DMS79 treated with DMSO at 0.1 percent for 48 hours (cell line): ENCODE measurements at regions not wholly inside any gene's neighbourhood (a gene's known extent, or its start where the extent isn't known, plus 50 kb on each side); places are given as distances from the start of the nearest gene placed in this dataset.

Source experiments
- DNase-seq: peaks from one replicate; lab custom pipeline; 2025; lab: John Stamatoyannopoulos, UW

DNA sequence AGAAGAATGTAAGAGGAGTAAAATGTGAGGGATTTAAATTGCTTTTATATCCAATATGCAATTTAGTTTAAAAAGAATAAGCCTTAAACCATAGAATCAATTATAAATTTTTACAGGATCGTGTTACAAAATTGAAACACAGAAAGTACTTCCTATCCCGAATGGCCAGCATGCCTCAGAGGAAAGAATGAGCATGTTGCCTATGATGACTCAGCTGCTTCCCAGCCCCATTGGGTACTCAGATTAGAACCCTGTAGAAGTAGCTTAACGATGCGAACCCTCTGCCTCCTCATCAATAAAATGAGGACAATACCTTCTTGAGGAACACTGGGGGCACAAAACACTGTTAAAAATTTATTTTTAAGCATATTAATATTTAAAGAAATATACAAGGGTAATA is 113.4 kb upstream of the CDK1 start:
- DNase-seq = no peak

GRCh38 chr10:60663850-60664249 is 114.4 kb upstream of the CDK1 start:
- DNase-seq = no peak

DNA sequence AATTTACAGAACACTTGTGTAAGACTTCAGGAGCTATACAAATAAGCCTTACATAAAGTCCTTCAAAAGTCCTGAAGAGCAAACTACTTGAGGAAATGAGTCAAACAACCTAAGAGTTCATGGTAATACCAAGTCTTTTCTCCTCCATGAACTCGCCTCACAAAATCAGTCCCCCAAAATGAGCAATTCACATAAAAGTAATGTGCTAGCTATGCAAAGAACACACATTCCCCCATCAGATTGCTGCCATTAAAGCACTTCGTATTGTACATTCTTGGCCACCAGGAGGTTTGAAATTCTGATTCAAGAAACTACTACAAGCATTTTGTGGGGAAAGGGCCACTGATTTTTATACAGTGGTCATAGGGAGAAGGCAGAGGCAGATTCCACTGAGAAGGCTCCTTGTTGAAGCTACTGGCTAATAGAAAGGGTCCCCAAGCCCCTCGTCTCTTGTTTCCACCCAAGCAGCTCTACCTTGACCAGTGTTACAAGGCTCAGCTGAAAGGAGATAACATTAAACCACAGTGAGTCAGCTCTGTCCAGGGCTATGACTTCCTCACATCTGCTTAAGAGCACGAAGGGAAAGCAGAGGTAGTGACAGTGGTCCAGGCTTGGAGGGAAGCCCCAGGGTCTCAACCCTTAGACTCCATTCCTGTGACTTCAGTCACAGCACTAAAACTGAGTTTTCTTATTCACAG is 115.2 kb upstream of the CDK1 start:
- DNase-seq = no peak

- DNase-seq = no peak
Measured at GRCh38 chr10:60661637-60662036, 116.6 kb upstream of the CDK1 start.

- DNase-seq = no peak
Measured at GRCh38 chr10:60660625-60661024, 117.7 kb upstream of the CDK1 start.

DNA sequence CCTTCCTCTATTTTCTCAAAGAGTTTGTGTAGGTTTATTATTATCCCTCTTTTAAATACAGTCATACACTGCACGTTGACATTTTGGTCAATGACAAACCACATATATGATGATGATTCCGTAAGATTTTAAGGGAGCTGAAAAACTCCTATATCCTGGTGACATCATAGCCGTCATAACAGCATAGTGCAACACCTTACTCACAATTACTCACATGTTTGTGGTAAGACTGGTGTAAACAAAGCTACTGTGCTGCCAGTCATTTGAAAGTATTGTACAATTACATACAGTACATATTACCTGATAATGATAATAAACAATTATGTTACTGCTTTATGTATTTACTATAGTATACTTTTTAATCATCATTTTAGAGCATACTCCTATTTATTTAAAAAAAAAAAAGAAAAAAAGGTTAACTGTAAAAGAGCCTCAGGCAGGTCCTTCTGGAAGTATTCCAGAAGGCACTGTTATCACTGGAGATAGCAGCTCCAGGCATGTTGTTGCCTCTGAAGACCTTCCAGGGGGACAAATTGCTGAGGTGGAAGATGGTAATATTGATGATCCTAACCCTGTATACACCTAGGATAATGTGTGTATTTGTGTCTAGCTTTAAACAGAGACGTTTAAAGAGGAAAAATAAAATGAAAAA is 123.3 kb upstream of the CDK1 start:
- DNase-seq = no peak

DNA sequence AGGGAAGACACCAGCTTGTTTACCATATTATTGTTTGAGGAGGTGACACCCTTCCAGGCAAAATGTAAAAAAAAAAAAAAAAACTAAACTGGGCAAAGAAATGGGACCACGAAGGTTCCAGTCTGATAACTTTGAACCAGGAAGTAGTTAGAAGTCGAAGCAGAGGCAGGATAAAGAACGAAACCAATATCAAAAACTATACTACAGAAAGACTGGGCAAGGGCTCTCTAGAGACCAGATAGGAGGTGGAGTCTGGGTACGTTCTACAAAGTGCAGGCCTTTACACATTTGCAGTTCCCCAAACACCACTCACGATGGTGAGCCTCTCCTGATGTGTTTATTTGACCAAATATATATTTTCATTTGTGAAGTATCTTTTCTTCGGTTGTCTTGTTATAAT is 125.7 kb upstream of the CDK1 start:
- no peak for DNase-seq

DNA sequence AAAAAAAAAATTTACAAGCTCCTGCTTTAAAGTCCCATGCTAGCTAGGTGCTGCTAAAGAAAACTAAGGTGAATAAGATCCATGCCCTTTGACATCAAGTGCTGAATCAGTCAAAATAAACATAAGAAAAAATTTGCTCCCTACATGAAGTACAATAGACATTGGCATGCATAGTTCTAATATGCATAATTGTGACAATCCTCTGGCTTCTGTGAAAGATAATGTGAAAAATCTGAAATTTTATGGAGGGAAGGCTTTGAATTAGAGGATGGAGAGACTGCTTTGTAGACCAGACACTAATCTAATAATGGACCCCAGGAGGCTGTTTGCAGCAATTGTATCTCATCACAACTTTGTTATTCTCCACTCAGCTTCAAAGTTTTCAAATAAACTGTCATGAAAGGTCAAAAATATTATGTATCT is 127.9 kb upstream of the CDK1 start:
- no peak for DNase-seq

DNA sequence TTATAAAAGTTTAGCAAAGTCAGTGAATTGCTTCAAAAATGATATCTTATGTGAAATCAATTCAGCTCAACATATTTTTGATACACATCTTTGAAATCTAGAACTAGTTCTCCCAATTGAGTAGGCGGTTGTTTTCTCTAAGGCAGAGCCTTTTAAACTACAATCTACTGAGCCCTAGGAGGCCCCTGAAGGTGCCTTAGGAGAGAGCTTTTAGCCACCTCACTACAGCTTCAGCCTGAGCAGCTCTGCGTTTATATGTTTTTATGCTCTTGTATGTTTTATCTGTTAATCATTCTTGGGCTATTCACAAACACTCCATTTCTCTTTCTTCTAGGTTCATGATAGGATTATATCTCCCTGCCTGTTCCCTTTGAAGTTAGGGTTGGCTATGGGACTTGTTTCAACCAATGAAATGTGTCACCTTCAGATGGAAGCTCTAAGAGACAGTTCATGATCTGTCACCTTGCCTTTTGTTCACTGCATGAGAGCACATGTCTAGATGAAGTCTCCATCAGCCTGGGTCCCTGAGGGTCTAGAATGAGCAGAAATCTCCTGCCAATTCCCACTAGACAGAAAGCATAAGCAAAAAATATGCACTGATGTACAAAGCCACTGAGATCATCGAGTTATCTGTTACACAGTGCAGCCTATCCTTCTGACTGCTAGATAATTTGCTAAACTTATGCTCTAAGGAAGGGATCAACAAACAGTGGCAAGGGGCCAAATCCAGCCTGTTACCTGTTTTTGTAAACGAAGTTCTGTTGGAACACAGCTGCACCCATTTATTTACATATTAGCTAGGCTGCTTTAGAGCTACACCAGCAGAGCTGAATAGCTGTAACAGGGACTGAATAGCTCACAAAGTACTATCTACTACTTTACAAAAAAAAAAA is 128.5 kb upstream of the CDK1 start:
- no peak for DNase-seq

- DNase-seq = no peak
Measured at GRCh38 chr10:60648761-60649160, 129.5 kb upstream of the CDK1 start.

DNA sequence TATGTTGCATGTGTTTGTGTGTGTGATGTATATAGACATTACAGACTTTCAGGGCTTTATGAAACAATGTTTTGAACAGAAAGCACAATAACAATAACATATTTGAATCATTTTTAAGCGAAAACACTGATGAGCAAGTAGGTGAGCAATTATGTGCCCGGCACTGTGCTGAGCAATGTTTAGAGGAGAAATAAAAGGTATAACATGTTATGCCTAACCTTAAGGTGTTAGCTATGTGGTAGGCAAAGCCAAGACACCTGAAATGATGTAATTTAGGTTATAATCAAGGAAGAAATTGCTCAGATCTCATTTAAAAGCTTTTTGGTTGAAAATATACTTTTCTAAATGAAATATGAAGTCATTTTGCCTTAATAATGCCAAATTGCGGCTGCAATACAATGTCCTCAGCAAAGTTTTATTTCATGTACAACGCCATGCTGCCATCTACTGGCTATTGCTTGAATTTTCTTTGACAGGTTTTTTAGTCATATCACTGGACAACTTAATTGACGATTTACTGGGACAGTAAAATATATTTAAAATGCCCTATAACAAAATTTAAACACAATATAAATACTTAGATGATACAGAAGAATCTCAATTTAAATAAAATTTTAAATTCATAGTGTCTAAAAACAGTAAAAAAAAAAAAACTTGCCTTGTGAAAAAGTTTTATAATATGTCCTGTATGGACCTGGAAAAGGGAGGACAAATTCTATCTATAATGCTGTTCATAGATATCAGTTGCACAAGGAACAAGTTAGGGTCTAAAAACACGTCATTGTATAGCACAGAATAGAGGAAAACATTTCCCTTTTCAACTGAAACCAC is 131.1 kb upstream of the CDK1 start:
- peak; percentile 2 for DNase-seq

DNA sequence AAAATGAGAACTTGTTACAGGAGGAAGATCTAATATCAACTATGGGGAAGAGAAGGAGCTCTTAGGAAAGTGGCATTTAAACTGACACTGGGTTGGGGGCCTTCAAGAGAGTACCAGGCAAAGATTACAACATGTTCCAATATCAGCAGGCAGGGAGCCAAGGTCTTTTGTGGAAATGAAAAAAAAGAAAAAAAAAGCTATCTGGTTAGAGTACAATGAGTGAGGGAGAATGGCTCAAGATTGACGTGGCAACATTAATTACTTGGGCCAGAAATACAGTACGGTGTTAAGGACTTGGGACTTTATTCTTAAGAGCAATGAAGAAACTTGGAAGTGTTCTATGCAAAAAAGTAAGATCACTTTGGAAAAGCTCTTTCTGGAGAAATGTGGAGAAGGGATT is 132.3 kb upstream of the CDK1 start:
- DNase-seq = no peak

DNA sequence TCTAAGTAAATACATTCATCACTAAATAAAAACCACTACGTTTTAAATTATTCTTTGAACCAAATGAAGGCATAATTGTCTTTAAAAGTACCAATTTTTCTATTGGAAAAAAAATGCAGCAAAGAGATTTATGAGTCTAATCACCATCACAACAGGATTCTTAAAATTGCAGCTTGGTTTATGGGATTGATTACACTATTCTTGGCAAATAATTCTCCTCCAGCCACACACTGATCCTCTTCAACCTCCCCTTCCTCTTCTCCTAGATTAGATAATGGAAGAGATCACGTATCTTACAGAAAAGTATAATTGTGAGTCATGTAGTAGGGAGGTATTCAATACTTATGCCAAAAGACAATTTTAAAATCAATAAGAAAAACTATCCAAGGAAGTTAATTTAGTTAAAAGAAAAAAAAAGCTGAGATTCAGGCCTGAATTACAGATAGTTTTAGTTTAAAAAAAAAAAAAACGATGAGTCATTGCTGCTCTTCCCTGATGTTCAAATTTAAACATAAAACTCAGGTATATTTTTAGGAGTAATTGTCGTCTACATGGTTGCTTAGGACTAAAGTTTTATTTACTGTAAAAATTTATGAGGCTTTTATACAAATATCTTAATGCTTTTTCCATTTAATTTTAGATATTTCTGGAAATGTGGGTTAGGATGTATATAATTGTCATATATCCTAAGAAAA is 133.7 kb upstream of the CDK1 start:
- DNase-seq = no peak

- no peak for DNase-seq
Measured at GRCh38 chr10:60643874-60644273, 134.4 kb upstream of the CDK1 start.

GRCh38 chr10:60629332-60629731 is 148.9 kb upstream of the CDK1 start:
- DNase-seq = no peak

- DNase-seq = no peak
Measured at GRCh38 chr10:60627778-60628748, 150.2 kb upstream of the CDK1 start.

DNA sequence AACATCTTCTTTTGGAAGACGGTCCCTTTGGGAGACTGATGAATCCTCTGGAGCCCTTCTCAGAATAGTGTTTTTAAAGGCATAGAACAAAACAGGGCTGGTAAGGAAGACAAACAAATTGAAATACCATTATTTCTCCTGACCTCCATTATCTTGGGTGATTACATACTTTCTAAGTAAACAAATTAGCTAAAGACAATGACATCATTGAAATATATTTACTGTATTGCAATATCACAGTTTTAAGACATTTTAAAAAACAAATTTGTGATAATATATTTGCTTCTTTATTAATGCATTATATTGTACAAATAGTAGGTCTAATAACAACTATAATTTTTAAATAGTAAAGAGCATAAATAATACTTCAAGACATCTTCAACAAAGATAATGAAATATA is 152.2 kb upstream of the CDK1 start:
- DNase-seq = no peak

DNA sequence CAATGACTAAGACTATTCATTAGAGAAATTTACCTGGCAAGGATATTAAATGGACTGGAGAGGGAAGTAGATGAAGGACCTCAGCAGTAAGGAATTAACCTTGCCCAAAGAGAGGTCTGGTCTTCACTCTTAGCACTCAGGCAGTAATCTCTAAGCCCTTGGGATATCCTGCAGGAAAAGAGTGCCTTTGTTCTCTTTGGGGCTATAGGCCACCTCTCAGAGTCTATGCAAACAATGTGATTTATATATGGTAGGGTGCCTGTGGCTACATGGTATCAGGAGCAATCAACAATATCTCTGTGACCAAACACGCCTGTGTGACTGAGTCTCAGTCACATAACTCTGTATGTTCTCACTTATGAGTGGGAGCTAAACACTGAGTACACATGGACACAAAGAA is 154.7 kb upstream of the CDK1 start:
- no peak for DNase-seq

DNA sequence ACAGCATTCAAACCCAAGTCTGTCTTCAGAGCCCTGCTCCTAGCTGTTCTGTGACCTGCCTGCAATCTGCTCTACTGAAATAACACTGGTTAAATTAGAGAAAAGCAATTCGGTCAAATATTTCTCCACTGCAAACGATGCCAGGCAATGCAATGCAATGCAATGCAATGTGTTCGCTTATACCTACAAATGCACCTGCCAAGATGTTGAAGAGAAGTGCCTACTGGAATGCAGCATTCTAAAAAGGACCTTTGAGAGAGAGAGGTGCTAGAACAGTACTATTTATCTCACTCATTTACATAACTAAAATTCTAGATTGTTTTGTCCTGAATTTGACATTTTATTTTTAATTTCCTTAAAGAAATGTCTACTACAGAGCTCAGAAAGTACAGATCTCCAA is 157.3 kb upstream of the CDK1 start:
- no peak for DNase-seq

DNA sequence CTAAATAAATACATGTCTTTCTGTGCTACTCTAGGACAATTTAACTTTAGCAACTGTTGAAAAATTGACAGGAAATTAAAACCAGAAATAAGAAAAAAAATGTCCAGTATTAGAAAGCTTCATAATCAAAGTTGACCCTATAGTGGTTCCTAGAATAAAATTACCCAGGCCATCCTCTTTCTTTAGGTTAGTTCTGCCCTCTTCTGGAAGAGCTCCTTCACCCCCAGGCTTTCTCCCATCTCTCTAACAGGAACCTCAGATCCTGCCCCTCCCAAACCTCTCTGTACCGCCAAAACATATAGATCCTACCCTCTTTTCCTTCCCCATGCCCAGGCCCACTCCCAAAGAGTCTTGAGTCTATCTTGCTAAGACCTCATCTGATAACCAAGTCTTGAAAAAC is 159.4 kb upstream of the CDK1 start:
- no peak for DNase-seq
